K562 (cell line): ENCODE measurements at regions not wholly inside any gene's neighbourhood (a gene's known extent, or its start where the extent isn't known, plus 50 kb on each side); places are given as distances from the start of the nearest gene placed in this dataset.

ENCODE experiments used
- CBFA2T2 ChIP-seq: fragments of 450-650 bp; conservative IDR thresholded peaks from 2 replicates; pipeline ENCODE4 v1.6.1; 2017; ENCODE audit warnings: mild to moderate bottlenecking
- CEBPG ChIP-seq, 3 experiments: fragments of 200-800 bp in 1 of 3; sonication (Bioruptor generic) in 1 of 3; sonication (generic) in 1 of 3; formaldehyde crosslinking in 1 of 3; IDR thresholded peaks in 2 of 3; conservative IDR thresholded peaks in 1 of 3; 2 replicates each; pipeline versions ENCODE4 v1.6.1 to v1.8.0; 2016 to 2022; ENCODE audit warnings: missing compliant biosample characterization in 2 of 3, missing genetic modification characterization in 2 of 3, mild to moderate bottlenecking in 1 of 3, missing genetic modification reagents in 1 of 3
- DDX20 ChIP-seq: fragments of 450-650 bp; IDR thresholded peaks from 2 replicates; pipeline ENCODE4 v1.6.1; 2016; ENCODE audit warnings: missing genetic modification characterization, low read depth, mild to moderate bottlenecking, missing compliant biosample characterization, moderate library complexity
- FOXK2 ChIP-seq, 2 experiments: fragments of 450-650 bp; IDR thresholded peaks in 1 of 2; conservative IDR thresholded peaks in 1 of 2; 2 replicates each; pipeline ENCODE4 v1.6.1; 2016; ENCODE audit warnings: low read depth in 2 of 2, mild to moderate bottlenecking in 1 of 2
- HDAC6 ChIP-seq: IDR thresholded peaks from 2 replicates; pipeline ENCODE4 v1.6.1; 2012; ENCODE audit warnings: low read depth, mild to moderate bottlenecking, control low read depth, inconsistent platforms, low read length, moderate library complexity
- HDGF ChIP-seq: fragments of 450-650 bp; IDR thresholded peaks from 2 replicates; pipeline ENCODE4 v1.6.1; 2016
- KHSRP ChIP-seq: fragments of 450-650 bp; IDR thresholded peaks from 2 replicates; pipeline ENCODE4 v1.6.1; 2017
- MCM2 ChIP-seq: fragments of 450-650 bp; IDR thresholded peaks from 2 replicates; pipeline ENCODE4 v1.6.1; 2017; ENCODE audit warnings: low read depth, mild to moderate bottlenecking
- POLR3A ChIP-seq: IDR thresholded peaks from 2 replicates; pipeline ENCODE4 v1.6.1; 2011; ENCODE audit warnings: borderline replicate concordance, mild to moderate bottlenecking, moderate library complexity; ENCODE audit not compliant: insufficient read length, insufficient read depth; ENCODE audit errors: extremely low read depth
- PRMT5 ChIP-seq: sonication (generic); formaldehyde crosslinking; IDR thresholded peaks from 2 replicates; pipeline ENCODE4 v1.5.0; 2020; ENCODE audit warnings: missing genetic modification reagents
- SMC3 ChIP-seq: conservative IDR thresholded peaks from 2 replicates; pipeline ENCODE4 v1.6.1; 2011; ENCODE audit warnings: low read depth, low read length, improper control_type of control experiment; ENCODE audit not compliant: insufficient read depth
- TBP ChIP-seq: optimal IDR thresholded peaks from 2 replicates; pipeline ENCODE3; 2011; ENCODE audit warnings: low read depth, low read length, improper control_type of control experiment
- TCF7L2 ChIP-seq: fragments of 150-350 bp; IDR thresholded peaks from 2 replicates; pipeline ENCODE4 v1.6.1; 2016; ENCODE audit warnings: low read depth, mild to moderate bottlenecking, low read length, moderate library complexity
- TRIM28 ChIP-seq: fragments of 450-650 bp; IDR thresholded peaks from 2 replicates; pipeline ENCODE4 v1.6.1; 2017
- ZFX ChIP-seq: sonication (generic); formaldehyde crosslinking; IDR thresholded peaks from 2 replicates; pipeline ENCODE4 v1.8.0; 2022; ENCODE audit warnings: mild to moderate bottlenecking, missing genetic modification reagents, moderate library complexity
- ZNF143 ChIP-seq: sonication (generic); formaldehyde crosslinking; IDR thresholded peaks from 2 replicates; pipeline ENCODE4 v1.9.0; 2022; ENCODE audit warnings: mild to moderate bottlenecking, missing genetic modification reagents
- ZNF197 ChIP-seq: fragments of 200-800 bp; sonication (Bioruptor generic); IDR thresholded peaks from 2 replicates; pipeline ENCODE4 v1.6.1; 2016; ENCODE audit warnings: low read depth, missing genetic modification characterization, missing compliant biosample characterization
- ZNF239 ChIP-seq: fragments of 250-450 bp; sonication (Bioruptor Pico); IDR thresholded peaks from 2 replicates; pipeline ENCODE4 v1.4.0; 2020; ENCODE audit warnings: mild to moderate bottlenecking
- ZNF644 ChIP-seq: fragments of 200-800 bp; sonication (Bioruptor generic); IDR thresholded peaks from 2 replicates; pipeline ENCODE4 v1.6.1; 2016; ENCODE audit warnings: low read depth, missing genetic modification characterization, missing compliant biosample characterization
- TF ChIP-seq, protein P1 (sequence below): conservative IDR thresholded peaks from 2 replicates; pipeline ENCODE4 v1.6.1; 2011; ENCODE audit warnings: low read depth, mild to moderate bottlenecking, low read length; ENCODE audit not compliant: control insufficient read depth
- TF ChIP-seq, protein P2 (sequence below): sonication (generic); formaldehyde crosslinking; IDR thresholded peaks from 2 replicates; pipeline ENCODE4 v1.9.0; 2022; ENCODE audit warnings: mild to moderate bottlenecking, missing genetic modification reagents
- TF ChIP-seq, protein P3 (sequence below), 2 experiments: fragments of 200-800 bp in 1 of 2; sonication (Bioruptor generic) in 1 of 2; sonication (generic) in 1 of 2; formaldehyde crosslinking in 1 of 2; IDR thresholded peaks in 1 of 2; conservative IDR thresholded peaks in 1 of 2; 2 replicates each; pipeline versions ENCODE4 v1.5.0 to v1.6.1; 2016 to 2020; ENCODE audit warnings: missing compliant biosample characterization in 1 of 2, missing genetic modification characterization in 1 of 2, missing genetic modification reagents in 1 of 2
- TF ChIP-seq, protein P4 (sequence below): fragments of 250-450 bp; sonication (Bioruptor Pico); IDR thresholded peaks from 2 replicates; pipeline ENCODE4 v1.4.0; 2020; ENCODE audit warnings: borderline replicate concordance
- TF ChIP-seq, protein P5 (sequence below): sonication (generic); formaldehyde crosslinking; IDR thresholded peaks from 2 replicates; pipeline ENCODE4 v1.8.0; 2022; ENCODE audit warnings: mild to moderate bottlenecking, missing genetic modification reagents

DNA sequence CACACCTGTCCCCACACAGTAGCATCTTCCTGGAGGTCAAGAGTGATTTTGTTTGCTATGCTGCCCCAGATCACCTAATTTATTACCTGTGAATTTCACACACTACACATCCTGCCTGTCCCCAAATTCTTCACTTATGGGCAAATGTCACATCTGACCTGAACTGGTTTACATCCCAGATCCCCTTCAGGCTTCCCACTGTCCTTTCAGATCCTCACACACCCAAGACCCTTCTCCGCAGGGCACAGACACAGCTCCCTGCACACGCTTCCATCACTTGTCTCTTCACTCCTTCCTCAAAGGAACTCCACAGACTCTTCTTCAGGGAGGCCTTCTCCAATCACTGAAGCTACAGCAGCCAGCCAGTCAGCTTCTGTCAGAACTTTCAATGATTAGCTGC is 118.7 kb upstream of the IGLL5 start (continued):
- TF ChIP-seq, protein P1, sequence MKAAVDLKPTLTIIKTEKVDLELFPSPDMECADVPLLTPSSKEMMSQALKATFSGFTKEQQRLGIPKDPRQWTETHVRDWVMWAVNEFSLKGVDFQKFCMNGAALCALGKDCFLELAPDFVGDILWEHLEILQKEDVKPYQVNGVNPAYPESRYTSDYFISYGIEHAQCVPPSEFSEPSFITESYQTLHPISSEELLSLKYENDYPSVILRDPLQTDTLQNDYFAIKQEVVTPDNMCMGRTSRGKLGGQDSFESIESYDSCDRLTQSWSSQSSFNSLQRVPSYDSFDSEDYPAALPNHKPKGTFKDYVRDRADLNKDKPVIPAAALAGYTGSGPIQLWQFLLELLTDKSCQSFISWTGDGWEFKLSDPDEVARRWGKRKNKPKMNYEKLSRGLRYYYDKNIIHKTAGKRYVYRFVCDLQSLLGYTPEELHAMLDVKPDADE, result no peak
- TF ChIP-seq ZNF143 (CRISPR knock-in tag) (peak; percentile 30; the same call in 1 of the 2 replicates), ZFX (CRISPR knock-in tag) (no peak), CBFA2T2 (no peak; the same call in 1 of the 2 replicates), SMC3 (0 out of 2 replicates have a peak, but pooled peaks have one; percentile 3), TBP (no peak), KHSRP (no peak), PRMT5 (CRISPR knock-in tag) (peak; percentile 8; the same call in 1 of the 2 replicates), FOXK2 (conservative IDR thresholded peaks at IDR 0.05 in 1 of 2, IDR thresholded peaks at IDR 0.05 in 1 of 2; ENCODE audit: low read depth in 2 of 2) (no peak), TRIM28 (no peak), DDX20 (tag) (no peak), TCF7L2 (no peak), HDGF (no peak), MCM2 (no peak), HDAC6 (no peak), POLR3A (no peak), CEBPG (CRISPR knock-in tag; IDR thresholded peaks at IDR 0.05) (no peak), CEBPG (tag; conservative IDR thresholded peaks at IDR 0.05 in 1 of 2, IDR thresholded peaks at IDR 0.05 in 1 of 2) (no peak), ZNF197 (CRISPR knock-in tag) (no peak), ZNF644 (tag) (no peak), ZNF239 (CRISPR knock-in tag) (no peak)
- TF ChIP-seq, protein P2, sequence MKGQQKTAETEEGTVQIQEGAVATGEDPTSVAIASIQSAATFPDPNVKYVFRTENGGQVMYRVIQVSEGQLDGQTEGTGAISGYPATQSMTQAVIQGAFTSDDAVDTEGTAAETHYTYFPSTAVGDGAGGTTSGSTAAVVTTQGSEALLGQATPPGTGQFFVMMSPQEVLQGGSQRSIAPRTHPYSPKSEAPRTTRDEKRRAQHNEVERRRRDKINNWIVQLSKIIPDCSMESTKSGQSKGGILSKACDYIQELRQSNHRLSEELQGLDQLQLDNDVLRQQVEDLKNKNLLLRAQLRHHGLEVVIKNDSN (CRISPR knock-in tag), result peak; percentile 54
- TF ChIP-seq, protein P3, sequence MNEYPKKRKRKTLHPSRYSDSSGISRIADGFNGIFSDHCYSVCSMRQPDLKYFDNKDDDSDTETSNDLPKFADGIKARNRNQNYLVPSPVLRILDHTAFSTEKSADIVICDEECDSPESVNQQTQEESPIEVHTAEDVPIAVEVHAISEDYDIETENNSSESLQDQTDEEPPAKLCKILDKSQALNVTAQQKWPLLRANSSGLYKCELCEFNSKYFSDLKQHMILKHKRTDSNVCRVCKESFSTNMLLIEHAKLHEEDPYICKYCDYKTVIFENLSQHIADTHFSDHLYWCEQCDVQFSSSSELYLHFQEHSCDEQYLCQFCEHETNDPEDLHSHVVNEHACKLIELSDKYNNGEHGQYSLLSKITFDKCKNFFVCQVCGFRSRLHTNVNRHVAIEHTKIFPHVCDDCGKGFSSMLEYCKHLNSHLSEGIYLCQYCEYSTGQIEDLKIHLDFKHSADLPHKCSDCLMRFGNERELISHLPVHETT (CRISPR knock-in tag; conservative IDR thresholded peaks at IDR 0.05 in 1 of 2, IDR thresholded peaks at IDR 0.05 in 1 of 2), result peak in 1 of 2 experiments; percentile 85; a peak in 1 of 4 replicates
- TF ChIP-seq, protein P4, sequence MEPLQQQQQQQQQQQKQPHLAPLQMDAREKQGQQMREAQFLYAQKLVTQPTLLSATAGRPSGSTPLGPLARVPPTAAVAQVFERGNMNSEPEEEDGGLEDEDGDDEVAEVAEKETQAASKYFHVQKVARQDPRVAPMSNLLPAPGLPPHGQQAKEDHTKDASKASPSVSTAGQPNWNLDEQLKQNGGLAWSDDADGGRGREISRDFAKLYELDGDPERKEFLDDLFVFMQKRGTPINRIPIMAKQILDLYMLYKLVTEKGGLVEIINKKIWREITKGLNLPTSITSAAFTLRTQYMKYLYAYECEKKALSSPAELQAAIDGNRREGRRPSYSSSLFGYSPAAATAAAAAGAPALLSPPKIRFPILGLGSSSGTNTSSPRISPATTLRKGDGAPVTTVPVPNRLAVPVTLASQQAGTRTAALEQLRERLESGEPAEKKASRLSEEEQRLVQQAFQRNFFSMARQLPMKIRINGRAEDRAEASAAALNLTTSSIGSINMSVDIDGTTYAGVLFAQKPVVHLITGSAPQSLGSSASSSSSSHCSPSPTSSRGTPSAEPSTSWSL (CRISPR knock-in tag), result no peak
- TF ChIP-seq, protein P5, sequence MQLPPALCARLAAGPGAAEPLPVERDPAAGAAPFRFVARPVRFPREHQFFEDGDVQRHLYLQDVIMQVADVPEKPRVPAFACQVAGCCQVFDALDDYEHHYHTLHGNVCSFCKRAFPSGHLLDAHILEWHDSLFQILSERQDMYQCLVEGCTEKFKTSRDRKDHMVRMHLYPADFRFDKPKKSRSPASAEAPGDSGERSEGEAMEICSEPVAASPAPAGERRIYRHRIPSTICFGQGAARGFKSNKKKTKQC (CRISPR knock-in tag), result no peak
